Activated CD8-positive, alpha-beta T cell treated with anti-CD3 and anti-CD28 coated beads for 36 hours (primary cell): ENCODE measurements at regions not wholly inside any gene's neighbourhood (a gene's known extent, or its start where the extent isn't known, plus 50 kb on each side); places are given as distances from the start of the nearest gene placed in this dataset.
"Not testable (repeated sequence)": the region's sequence is repeated elsewhere in the genome, so short reads cannot be mapped to it uniquely, and the experiment has no call there.

ENCODE experiments used
- ATAC-seq: fragments of 200-7000 bp; cut with Tn5 transposase; one replicate; pipeline ENCODE4 v1.10.0; 2021; ENCODE audit warnings: mild to moderate bottlenecking, moderate library complexity
- CTCF ChIA-PET: fragments of 350-600 bp; sonication (Branson Sonifier 250); formaldehyde crosslinking; loops from one replicate; lab custom pipeline; 2021; ENCODE audit warnings: antibody characterized with exemption; lab: Charles Lee
- POLR2A ChIA-PET: fragments of 350-600 bp; sonication (Branson Sonifier 250); formaldehyde crosslinking; loops from one replicate; lab custom pipeline; 2021; ENCODE audit warnings: antibody characterized with exemption; lab: Charles Lee
- DNase-seq: peaks from one replicate; pipeline ENCODE4 v3.0.0-alpha.2; 2020
- H3K27ac Mint-ChIP-seq: one replicate; pipeline ENCODE4 v1.8.0; 2021; ENCODE audit warnings: mild to moderate bottlenecking, mixed read lengths
- H3K27me3 Mint-ChIP-seq: one replicate; pipeline ENCODE4 v1.8.0; 2021; ENCODE audit warnings: mixed read lengths
- H3K36me3 Mint-ChIP-seq: one replicate; pipeline ENCODE4 v1.8.0; 2021; ENCODE audit warnings: low read depth, mixed read lengths
- H3K4me1 Mint-ChIP-seq: one replicate; pipeline ENCODE4 v1.8.0; 2021; ENCODE audit warnings: low read depth, mixed read lengths
- H3K4me3 Mint-ChIP-seq: one replicate; pipeline ENCODE4 v1.8.0; 2021; ENCODE audit warnings: mild to moderate bottlenecking, moderate library complexity, mixed read lengths
- H3K9me3 Mint-ChIP-seq: one replicate; pipeline ENCODE4 v1.8.0; 2021; ENCODE audit warnings: mixed read lengths
- CTCF ChIP-seq: fragments of 200-600 bp; IDR thresholded peaks from one replicate; pipeline ENCODE4 v1.8.0; 2022; ENCODE audit warnings: antibody characterized with exemption, mild to moderate bottlenecking
- intact Hi-C: fragments of 100-400 bp; cut with micrococcal nuclease; formaldehyde crosslinking; loops from one replicate; pipeline ENCODE4 v1.10.0; 2022

- H3K27ac Mint-ChIP-seq, result no peak overlapping the region
- no peaks in the 10 kb centered on the region for H3K27me3 Mint-ChIP-seq
- intact Hi-C loops, result no loop called here
- H3K4me3 Mint-ChIP-seq, result no peak overlapping the region
- peaks cover 2% of the 10 kb centered on the region for H3K9me3 Mint-ChIP-seq
- DNase-seq (no peak), ATAC-seq (no peak)
- no peaks in the 10 kb centered on the region for H3K36me3 Mint-ChIP-seq
- TF ChIP-seq CTCF, result no peak
- POLR2A ChIA-PET, result no interaction called here
- H3K4me1 Mint-ChIP-seq, result no peaks in the 10 kb centered on the region
- CTCF ChIA-PET, result no interaction called here
Measured at GRCh38 chr6:86685230-86685797, 252.0 kb upstream of the HTR1E start.

GRCh38 chr6:86683132-86683908 lies 254.0 kb upstream of the HTR1E start:
- POLR2A ChIA-PET, result no interaction called here

GRCh38 chr6:86682297-86682696 lies 255.0 kb upstream of the HTR1E start:
- Mint-ChIP-seq H3K36me3 (no peaks in the 10 kb centered on the region), H3K27me3 (no peaks in the 10 kb centered on the region), H3K9me3 (peaks cover 2% of the 10 kb centered on the region), H3K27ac (no peak overlapping the region), H3K4me1 (no peaks in the 10 kb centered on the region), H3K4me3 (no peak overlapping the region)
- ChIA-PET POLR2A (no interaction called here), CTCF (no interaction called here)
- intact Hi-C loops, result no loop called here
- no peak for ATAC-seq
- TF ChIP-seq CTCF, result no peak
- DNase-seq, result no peak

More at GRCh38 chr6:86683132-86683908, 254.0 kb upstream of the HTR1E start:
- Mint-ChIP-seq H3K9me3 (peaks cover 2% of the 10 kb centered on the region), H3K36me3 (no peaks in the 10 kb centered on the region), H3K27me3 (no peaks in the 10 kb centered on the region), H3K27ac (no peak overlapping the region), H3K4me3 (no peak overlapping the region), H3K4me1 (no peaks in the 10 kb centered on the region)
- intact Hi-C loops, result no loop called here
- ATAC-seq (no peak), DNase-seq (no peak)
- CTCF ChIA-PET, result no interaction called here
- no peak for TF ChIP-seq CTCF

- DNase-seq, H3K27ac Mint-ChIP-seq, POLR2A ChIA-PET, H3K4me1 Mint-ChIP-seq, H3K27me3 Mint-ChIP-seq, intact Hi-C loops, H3K36me3 Mint-ChIP-seq, ATAC-seq, H3K4me3 Mint-ChIP-seq, CTCF ChIA-PET, H3K9me3 Mint-ChIP-seq: not testable (repeated sequence)
Measured at GRCh38 chr6:86681140-86681539, 256.2 kb upstream of the HTR1E start.

GRCh38 chr6:86672125-86672524 lies 265.2 kb upstream of the HTR1E start:
- H3K27me3 Mint-ChIP-seq, H3K27ac Mint-ChIP-seq, CTCF ChIA-PET, H3K9me3 Mint-ChIP-seq, POLR2A ChIA-PET, ATAC-seq, intact Hi-C loops, H3K4me3 Mint-ChIP-seq, DNase-seq, H3K4me1 Mint-ChIP-seq, H3K36me3 Mint-ChIP-seq: not testable (repeated sequence)

GRCh38 chr6:86657192-86657591 lies 280.1 kb upstream of the HTR1E start:
- TF ChIP-seq CTCF, result no peak
- H3K4me1 Mint-ChIP-seq, result no peaks in the 10 kb centered on the region
- H3K36me3 Mint-ChIP-seq, result no peaks in the 10 kb centered on the region
- peaks cover 9% of the 10 kb centered on the region for H3K9me3 Mint-ChIP-seq
- H3K4me3 Mint-ChIP-seq, result no peak overlapping the region
- ChIA-PET POLR2A (no interaction called here), CTCF (no interaction called here)
- DNase-seq (no peak), ATAC-seq (no peak)
- H3K27me3 Mint-ChIP-seq, result no peaks in the 10 kb centered on the region
- intact Hi-C loops, result no loop called here
- H3K27ac Mint-ChIP-seq, result no peak overlapping the region
